Stomach (tissue), 8 donors: ENCODE measurements at regions not wholly inside any gene's neighbourhood (a gene's known extent, or its start where the extent isn't known, plus 50 kb on each side); places are given as distances from the start of the nearest gene placed in this dataset.

Experiments
- DNase-seq, 2 donors: peaks; one replicate each; pipeline versions ENCODE4 v3.0.0 to v3.0.0-alpha.2; 2013 to 2019
- H3K27ac ChIP-seq, 5 donors: fragments of 200-600 bp in 4 of 5; sonication (generic) in 4 of 5; one replicate each; pipeline ENCODE4 v1.5.1; 2013 to 2019; ENCODE audit warnings: mild to moderate bottlenecking in 1 of 5, moderate library complexity in 1 of 5
- H3K27me3 ChIP-seq, 3 donors: fragments of 200-600 bp; sonication (generic); one replicate each; pipeline ENCODE4 v1.5.1; 2017 to 2019; ENCODE audit warnings: mixed run types in 1 of 3
- H3K36me3 ChIP-seq, 4 donors: fragments of 200-600 bp; sonication (generic); 1 replicate in 3 of 4; 2 replicates in 1 of 4; pipeline ENCODE4 v1.5.1; 2016 to 2019
- H3K4me1 ChIP-seq, 4 donors: fragments of 200-600 bp; sonication (generic); one replicate each; pipeline ENCODE4 v1.5.1; 2016 to 2019
- H3K4me3 ChIP-seq, 4 donors: fragments of 200-600 bp; sonication (generic) in 3 of 4; one replicate each; pipeline ENCODE4 v1.5.1; 2016 to 2019; ENCODE audit warnings: mild to moderate bottlenecking in 1 of 4
- H3K9me3 ChIP-seq, 4 donors: fragments of 200-600 bp; sonication (generic); one replicate each; pipeline ENCODE4 v1.5.1; 2016 to 2019
- EP300 ChIP-seq: sonication (generic); formaldehyde crosslinking; IDR thresholded peaks from one replicate; pipeline ENCODE4 v1.6.1; 2017; ENCODE audit warnings: antibody characterized with exemption
- POLR2A ChIP-seq, 4 donors: fragments of 450-650 bp; IDR thresholded peaks; one replicate each; pipeline ENCODE4 v1.6.1; 2016; ENCODE audit warnings: antibody characterized with exemption in 4 of 4, control low read depth in 2 of 4, mild to moderate bottlenecking in 1 of 4, moderate library complexity in 1 of 4
- POLR2AphosphoS5 ChIP-seq, 3 donors: sonication (generic); formaldehyde crosslinking; IDR thresholded peaks; one replicate each; pipeline ENCODE4 v1.6.1; 2016; ENCODE audit warnings: antibody characterized with exemption in 3 of 3
- WGBS, 5 donors: extraction: QIAGEN DNeasy Blood & Tissue Kit in 3 of 5; methylation state at CpG; one replicate each; pipeline versions ENCODE4 v1.1.5 to v1.1.7; 2013 to 2018; 5-methylcytosine and 5-hydroxymethylcytosine counted together
- intact Hi-C: fragments of 100-400 bp; cut with DNase I; formaldehyde crosslinking; loops from one replicate; pipeline ENCODE4 v1.15.1; 2023; ENCODE audit warnings: low total_unique reads
- TF ChIP-seq, protein P1 (sequence below), 7 experiments: fragments of 450-650 bp in 4 of 7; fragments of 200-600 bp in 3 of 7; sonication (generic) in 3 of 7; IDR thresholded peaks; one replicate each; pipeline ENCODE4 v1.5.1; 2016 to 2019; ENCODE audit warnings: antibody characterized with exemption in 7 of 7, control low read depth in 2 of 7, mild to moderate bottlenecking in 1 of 7
- donor health status: healthy with polysubstance abuse.
- donor health status: Bipolar disorder and iron deficiency.
- donor health status: healthy.

- H3K27me3 ChIP-seq = no peaks in the 10 kb centered on the region
- H3K27ac ChIP-seq = no peak overlapping the region
- 95 to 100% (median 95%) methylated on average over 1 of the region's 1 CpG for WGBS, 5 donors
- TF ChIP-seq EP300 (no peak), POLR2AphosphoS5 (IDR thresholded peaks at IDR 0.05) (no peak), POLR2A (IDR thresholded peaks at IDR 0.05) (no peak)
- TF ChIP-seq, protein P1, sequence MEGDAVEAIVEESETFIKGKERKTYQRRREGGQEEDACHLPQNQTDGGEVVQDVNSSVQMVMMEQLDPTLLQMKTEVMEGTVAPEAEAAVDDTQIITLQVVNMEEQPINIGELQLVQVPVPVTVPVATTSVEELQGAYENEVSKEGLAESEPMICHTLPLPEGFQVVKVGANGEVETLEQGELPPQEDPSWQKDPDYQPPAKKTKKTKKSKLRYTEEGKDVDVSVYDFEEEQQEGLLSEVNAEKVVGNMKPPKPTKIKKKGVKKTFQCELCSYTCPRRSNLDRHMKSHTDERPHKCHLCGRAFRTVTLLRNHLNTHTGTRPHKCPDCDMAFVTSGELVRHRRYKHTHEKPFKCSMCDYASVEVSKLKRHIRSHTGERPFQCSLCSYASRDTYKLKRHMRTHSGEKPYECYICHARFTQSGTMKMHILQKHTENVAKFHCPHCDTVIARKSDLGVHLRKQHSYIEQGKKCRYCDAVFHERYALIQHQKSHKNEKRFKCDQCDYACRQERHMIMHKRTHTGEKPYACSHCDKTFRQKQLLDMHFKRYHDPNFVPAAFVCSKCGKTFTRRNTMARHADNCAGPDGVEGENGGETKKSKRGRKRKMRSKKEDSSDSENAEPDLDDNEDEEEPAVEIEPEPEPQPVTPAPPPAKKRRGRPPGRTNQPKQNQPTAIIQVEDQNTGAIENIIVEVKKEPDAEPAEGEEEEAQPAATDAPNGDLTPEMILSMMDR (IDR thresholded peaks at IDR 0.05) = no peak
- H3K36me3 ChIP-seq = no peaks in the 10 kb centered on the region
- H3K4me1 ChIP-seq = no peaks in the 10 kb centered on the region
- H3K4me3 ChIP-seq = no peak overlapping the region
- DNase-seq = no peak
- intact Hi-C loops = no loop called here
- no peaks in the 10 kb centered on the region for H3K9me3 ChIP-seq
Measured at GRCh38 chr2:78237704-78238103, 715.5 kb upstream of the LRRTM4 start.

DNA sequence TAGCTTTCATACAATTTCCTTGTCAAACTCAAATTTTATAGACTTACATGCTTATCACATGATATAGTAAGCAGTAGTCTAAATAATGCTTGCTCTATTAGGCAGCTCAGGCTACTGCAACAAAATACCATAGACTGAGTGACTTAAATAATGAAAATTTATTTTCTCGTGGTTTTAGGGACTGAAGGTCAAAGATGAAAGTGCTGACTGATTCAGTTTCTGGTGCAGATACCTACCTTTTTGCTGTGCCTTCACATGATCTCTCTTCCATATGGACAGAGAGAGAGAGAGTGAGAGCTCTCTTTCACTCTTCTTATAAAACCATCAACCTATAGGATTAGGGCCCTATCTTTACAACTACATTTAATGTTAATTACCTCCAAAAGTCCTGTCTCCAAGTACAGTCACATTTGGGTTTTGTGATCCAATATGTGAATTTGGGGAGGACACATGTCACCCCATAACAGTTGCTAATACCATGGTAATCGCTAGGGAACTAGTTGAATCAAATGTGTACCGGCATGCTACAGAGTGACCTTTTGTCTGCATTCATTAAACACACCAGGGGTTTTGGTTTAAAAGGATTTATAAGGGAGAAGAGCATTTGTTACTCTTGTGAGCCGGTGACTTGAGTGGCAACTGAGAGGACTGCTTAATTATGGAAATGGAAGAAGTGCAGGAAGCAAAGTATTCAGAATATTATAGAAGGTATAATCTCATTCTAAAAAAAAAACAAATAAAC lies 723.4 kb upstream of the LRRTM4 start:
- WGBS, 5 donors = 56 to 73% (median 63%) methylated on average over 4 of the region's 4 CpGs
- no peaks in the 10 kb centered on the region for H3K27me3 ChIP-seq
- peaks cover 0 to 24% (median 10%) of the 10 kb centered on the region in 4 donors for H3K9me3 ChIP-seq
- H3K4me3 ChIP-seq = no peak overlapping the region
- TF ChIP-seq, protein P1 (IDR thresholded peaks at IDR 0.05) = no peak
- no peak for TF ChIP-seq EP300
- TF ChIP-seq POLR2AphosphoS5 (IDR thresholded peaks at IDR 0.05) = no peak
- TF ChIP-seq POLR2A (IDR thresholded peaks at IDR 0.05) = no peak
- H3K36me3 ChIP-seq = no peaks in the 10 kb centered on the region
- DNase-seq = no peak
- intact Hi-C loops = no loop called here
- no peaks in the 10 kb centered on the region for H3K4me1 ChIP-seq
- H3K27ac ChIP-seq = no peak overlapping the region

DNA sequence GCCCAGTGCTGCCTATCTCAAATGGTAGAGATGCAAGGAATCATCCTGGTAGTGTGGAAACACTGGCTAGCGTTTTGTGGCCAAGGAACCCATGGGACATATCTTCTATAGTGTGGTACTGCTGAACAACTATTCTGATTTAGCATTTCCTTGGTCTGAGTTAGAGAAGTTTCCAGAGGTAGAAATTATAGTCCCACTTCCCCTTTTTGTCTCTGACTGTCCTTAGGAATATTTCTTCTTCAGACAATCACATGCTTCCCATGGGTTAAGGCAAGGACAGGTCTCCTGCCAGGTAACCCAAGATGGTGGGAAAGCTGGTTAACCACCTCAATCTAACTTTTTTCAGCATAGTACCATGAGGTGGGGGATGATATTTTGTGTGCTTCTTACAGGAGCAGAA lies 729.5 kb upstream of the LRRTM4 start:
- no peak overlapping the region for H3K27ac ChIP-seq
- H3K36me3 ChIP-seq = no peaks in the 10 kb centered on the region
- no peak overlapping the region for H3K4me3 ChIP-seq
- TF ChIP-seq, protein P1 (IDR thresholded peaks at IDR 0.05) = no peak
- DNase-seq = no peak
- 50 to 88% (median 71%) methylated on average over 1 of the region's 1 CpG for WGBS, 5 donors
- H3K27me3 ChIP-seq = no peaks in the 10 kb centered on the region
- peaks cover 0 to 13% (median 6%) of the 10 kb centered on the region in 4 donors for H3K9me3 ChIP-seq
- no peaks in the 10 kb centered on the region for H3K4me1 ChIP-seq
- intact Hi-C loops = no loop called here

DNA sequence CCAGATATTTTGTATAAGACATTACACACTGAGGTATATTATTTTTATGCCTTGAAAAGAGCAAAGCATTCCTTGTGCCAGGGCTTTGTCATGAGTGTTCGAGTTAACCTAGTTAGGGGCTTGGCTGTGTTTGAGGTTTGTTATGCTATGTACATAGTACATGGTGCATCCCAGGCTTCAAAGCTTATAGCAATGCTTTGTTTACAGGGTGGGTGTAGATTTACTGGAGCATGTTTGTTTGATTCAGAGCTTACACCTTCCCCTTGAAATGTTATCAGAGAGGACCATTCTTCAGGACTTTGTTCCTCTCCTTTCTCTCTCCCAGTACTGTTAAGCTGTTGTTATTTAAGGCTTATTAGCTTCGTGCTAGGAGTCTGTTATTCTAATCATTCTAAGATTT lies 738.7 kb upstream of the LRRTM4 start:
- Histone ChIP-seq H3K9me3 (no peaks in the 10 kb centered on the region), H3K27ac (no peak overlapping the region), H3K4me1 (no peaks in the 10 kb centered on the region), H3K27me3 (no peaks in the 10 kb centered on the region), H3K36me3 (no peaks in the 10 kb centered on the region), H3K4me3 (no peak overlapping the region)
- TF ChIP-seq POLR2AphosphoS5 (IDR thresholded peaks at IDR 0.05) = no peak
- TF ChIP-seq, protein P1 (IDR thresholded peaks at IDR 0.05) = no peak
- no peak for TF ChIP-seq EP300
- TF ChIP-seq POLR2A (IDR thresholded peaks at IDR 0.05) = no peak
- WGBS, 5 donors = 13 to 36% (median 29%) methylated on average over 2 of the region's 2 CpGs
- DNase-seq = no peak
- intact Hi-C loops = no loop called here
